RWPE2 (cell line): ENCODE measurements at regions not wholly inside any gene's neighbourhood (a gene's known extent, or its start where the extent isn't known, plus 50 kb on each side); places are given as distances from the start of the nearest gene placed in this dataset.
"Not testable (repeated sequence)": the region's sequence is repeated elsewhere in the genome, so short reads cannot be mapped to it uniquely, and the experiment has no call there.

Source experiments
- ATAC-seq: fragments of 200-7000 bp; cut with Tn5 transposase; 3 replicates; pipeline ENCODE4 v1.9.1; 2021; ENCODE audit warnings: low read depth
- DNase-seq: peaks from one replicate; pipeline ENCODE4 v3.0.0-alpha.2; 2020; ENCODE audit warnings: low spot score
- H3K27ac ChIP-seq: fragments of 450-650 bp; 2 replicates; pipeline ENCODE4 v1.5.1; 2017; ENCODE audit warnings: mild to moderate bottlenecking; ENCODE audit not compliant: poor library complexity, severe bottlenecking
- H3K27me3 ChIP-seq: fragments of 250-450 bp; sonication (Bioruptor Pico); 2 replicates; pipeline ENCODE4 v1.5.1; 2021; ENCODE audit warnings: mild to moderate bottlenecking, moderate library complexity; ENCODE audit not compliant: insufficient read depth, poor library complexity, severe bottlenecking
- H3K36me3 ChIP-seq: fragments of 250-450 bp; sonication (Bioruptor Pico); 2 replicates; pipeline ENCODE4 v1.5.1; 2020; ENCODE audit warnings: low read depth, mild to moderate bottlenecking, moderate library complexity
- H3K4me1 ChIP-seq: fragments of 250-450 bp; sonication (Bioruptor Pico); 2 replicates; pipeline ENCODE4 v1.5.1; 2021; ENCODE audit warnings: mild to moderate bottlenecking, moderate library complexity; ENCODE audit not compliant: insufficient read depth, poor library complexity, severe bottlenecking
- H3K4me3 ChIP-seq: fragments of 250-450 bp; sonication (Bioruptor Pico); 2 replicates; pipeline ENCODE4 v1.5.1; 2021; ENCODE audit warnings: mild to moderate bottlenecking, moderate library complexity; ENCODE audit not compliant: severe bottlenecking
- H3K9me3 ChIP-seq: fragments of 250-450 bp; sonication (Bioruptor Pico); 2 replicates; pipeline ENCODE4 v1.5.1; 2021; ENCODE audit warnings: mild to moderate bottlenecking, moderate library complexity; ENCODE audit not compliant: severe bottlenecking
- TF ChIP-seq, protein P1 (sequence below): fragments of 450-650 bp; IDR thresholded peaks from one replicate; pipeline ENCODE4 v1.5.1; 2017; ENCODE audit warnings: mild to moderate bottlenecking, moderate library complexity; ENCODE audit not compliant: poor library complexity, severe bottlenecking

DNA sequence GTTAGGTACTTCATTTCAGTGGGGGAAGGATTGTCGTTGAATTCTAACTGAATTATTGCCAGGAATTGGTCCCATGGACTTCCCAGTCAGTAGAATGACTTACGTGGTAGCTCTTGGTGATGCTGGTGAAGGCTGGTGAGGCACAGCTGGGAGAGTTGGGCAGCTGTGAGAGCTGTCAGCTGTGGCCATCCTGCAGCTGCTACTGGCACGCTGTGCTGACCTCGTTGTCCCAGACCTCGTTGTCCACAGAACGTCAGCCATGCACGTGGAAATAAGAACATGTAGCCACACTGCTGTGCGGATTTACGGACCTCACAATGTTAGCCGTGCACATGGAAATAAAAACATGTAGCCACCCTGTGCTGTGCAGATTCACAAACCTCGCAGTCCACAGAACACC, 102.3 kb downstream of the NPIPB11 start:
- Histone ChIP-seq H3K4me3 (no peak overlapping the region), H3K36me3 (no peaks in the 10 kb centered on the region), H3K4me1 (no peaks in the 10 kb centered on the region), H3K27me3 (no peaks in the 10 kb centered on the region), H3K27ac (no peak overlapping the region), H3K9me3 (no peaks in the 10 kb centered on the region)
- ATAC-seq = no peak
- DNase-seq = no peak
- TF ChIP-seq, protein P1, sequence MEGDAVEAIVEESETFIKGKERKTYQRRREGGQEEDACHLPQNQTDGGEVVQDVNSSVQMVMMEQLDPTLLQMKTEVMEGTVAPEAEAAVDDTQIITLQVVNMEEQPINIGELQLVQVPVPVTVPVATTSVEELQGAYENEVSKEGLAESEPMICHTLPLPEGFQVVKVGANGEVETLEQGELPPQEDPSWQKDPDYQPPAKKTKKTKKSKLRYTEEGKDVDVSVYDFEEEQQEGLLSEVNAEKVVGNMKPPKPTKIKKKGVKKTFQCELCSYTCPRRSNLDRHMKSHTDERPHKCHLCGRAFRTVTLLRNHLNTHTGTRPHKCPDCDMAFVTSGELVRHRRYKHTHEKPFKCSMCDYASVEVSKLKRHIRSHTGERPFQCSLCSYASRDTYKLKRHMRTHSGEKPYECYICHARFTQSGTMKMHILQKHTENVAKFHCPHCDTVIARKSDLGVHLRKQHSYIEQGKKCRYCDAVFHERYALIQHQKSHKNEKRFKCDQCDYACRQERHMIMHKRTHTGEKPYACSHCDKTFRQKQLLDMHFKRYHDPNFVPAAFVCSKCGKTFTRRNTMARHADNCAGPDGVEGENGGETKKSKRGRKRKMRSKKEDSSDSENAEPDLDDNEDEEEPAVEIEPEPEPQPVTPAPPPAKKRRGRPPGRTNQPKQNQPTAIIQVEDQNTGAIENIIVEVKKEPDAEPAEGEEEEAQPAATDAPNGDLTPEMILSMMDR = no peak

DNA sequence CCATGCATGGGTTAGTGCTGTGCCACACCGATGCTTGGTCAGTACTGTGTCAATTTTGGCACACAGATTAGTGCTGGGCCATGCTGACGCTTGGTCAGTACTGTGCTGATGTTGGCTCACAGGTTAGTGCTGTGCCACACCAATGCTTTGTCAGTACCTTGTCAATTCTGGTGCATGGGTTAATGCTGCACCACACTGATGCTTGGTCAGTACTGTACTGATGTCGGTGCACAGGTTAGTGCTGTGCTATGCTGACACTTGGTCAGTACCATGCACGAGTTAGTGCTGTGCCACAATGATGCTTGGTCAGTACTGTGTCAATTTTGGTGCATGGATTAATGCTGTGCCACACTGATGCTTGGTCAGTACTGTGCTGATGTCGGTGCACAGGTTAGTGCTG, 103.0 kb downstream of the NPIPB11 start:
- no peak for ATAC-seq
- no peaks in the 10 kb centered on the region for H3K36me3 ChIP-seq
- no peaks in the 10 kb centered on the region for H3K4me1 ChIP-seq
- H3K27me3 ChIP-seq = no peaks in the 10 kb centered on the region
- no peaks in the 10 kb centered on the region for H3K9me3 ChIP-seq
- H3K27ac ChIP-seq = no peak overlapping the region
- TF ChIP-seq, protein P1 = no peak
- H3K4me3 ChIP-seq = no peak overlapping the region
- DNase-seq = no peak

DNA sequence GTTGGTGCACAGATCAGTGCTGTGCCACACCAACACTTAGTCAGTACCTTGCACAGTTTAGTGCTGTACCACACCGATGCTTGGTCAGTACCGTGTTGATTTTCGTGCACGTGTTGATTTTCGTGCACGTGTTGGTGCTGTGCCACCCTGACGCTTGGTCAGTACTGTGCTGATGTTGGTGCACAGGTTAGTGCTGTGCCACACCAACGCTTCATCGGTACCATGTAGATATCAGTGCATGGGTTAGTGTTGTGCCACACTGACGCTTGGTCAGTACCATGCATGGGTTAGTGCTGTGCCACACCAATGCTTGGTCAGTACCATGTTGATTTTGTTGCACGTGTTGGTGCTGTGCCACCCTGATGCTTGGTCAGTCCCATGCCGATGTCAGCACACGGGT, 103.5 kb downstream of the NPIPB11 start:
- no peaks in the 10 kb centered on the region for H3K9me3 ChIP-seq
- H3K4me3 ChIP-seq = no peak overlapping the region
- H3K27me3 ChIP-seq = no peaks in the 10 kb centered on the region
- H3K36me3 ChIP-seq = no peaks in the 10 kb centered on the region
- DNase-seq (no peak), ATAC-seq (no peak)
- TF ChIP-seq, protein P1 = no peak
- no peak overlapping the region for H3K27ac ChIP-seq
- H3K4me1 ChIP-seq = no peaks in the 10 kb centered on the region

DNA sequence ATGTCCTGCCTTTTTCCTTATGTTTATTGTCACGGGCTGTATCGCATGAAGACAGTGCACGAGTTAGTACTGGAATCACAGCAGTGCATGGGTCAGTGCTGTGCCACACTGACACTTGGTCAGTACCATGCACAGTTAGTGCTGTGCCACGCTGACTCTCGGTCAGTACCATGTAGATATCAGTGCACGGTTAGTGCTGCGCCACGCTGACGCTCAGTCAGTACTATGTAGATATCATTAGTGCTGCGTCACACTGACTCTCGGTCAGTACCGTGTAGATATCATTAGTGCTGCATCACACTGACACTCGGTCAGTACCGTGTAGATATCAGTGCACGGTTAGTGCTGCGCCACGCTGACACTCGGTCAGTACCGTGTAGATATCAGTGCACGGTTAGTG, 104.1 kb downstream of the NPIPB11 start:
- ATAC-seq, H3K4me1 ChIP-seq, H3K27me3 ChIP-seq, DNase-seq, H3K27ac ChIP-seq, H3K36me3 ChIP-seq, H3K4me3 ChIP-seq, H3K9me3 ChIP-seq: not testable (repeated sequence)

DNA sequence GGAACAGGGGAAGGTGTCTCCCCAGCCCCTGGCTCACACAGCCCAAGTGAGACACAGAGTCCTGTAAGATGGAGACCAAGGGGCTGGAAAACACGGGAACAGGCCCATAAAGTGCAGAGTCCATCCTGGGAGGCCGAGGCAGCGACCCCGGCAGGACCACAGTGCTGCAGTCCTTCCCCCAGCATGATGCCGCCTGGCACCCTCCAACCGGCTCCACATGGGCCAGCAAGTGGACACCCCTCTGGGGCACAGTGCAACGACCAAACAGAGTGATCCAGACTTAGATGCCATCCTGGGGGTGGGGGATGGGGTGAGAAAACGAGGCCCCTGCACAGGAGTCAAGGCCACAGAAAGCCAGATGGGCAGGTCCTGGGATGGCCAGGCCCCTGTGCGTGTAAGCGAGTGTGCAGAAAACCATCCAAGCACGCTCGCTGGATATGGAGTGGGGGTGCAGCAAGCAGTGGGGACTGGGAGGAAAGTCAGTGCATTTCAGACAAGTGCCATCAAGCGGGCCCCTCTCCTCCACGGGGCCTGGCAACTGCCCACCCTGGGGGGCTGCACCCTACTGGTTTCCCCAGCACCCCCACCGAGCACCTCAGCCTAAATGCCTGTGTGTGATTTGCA, 104.7 kb downstream of the NPIPB11 start:
- ATAC-seq, H3K9me3 ChIP-seq, H3K36me3 ChIP-seq, DNase-seq, H3K27me3 ChIP-seq, H3K4me1 ChIP-seq, H3K27ac ChIP-seq, H3K4me3 ChIP-seq: not testable (repeated sequence)

DNA sequence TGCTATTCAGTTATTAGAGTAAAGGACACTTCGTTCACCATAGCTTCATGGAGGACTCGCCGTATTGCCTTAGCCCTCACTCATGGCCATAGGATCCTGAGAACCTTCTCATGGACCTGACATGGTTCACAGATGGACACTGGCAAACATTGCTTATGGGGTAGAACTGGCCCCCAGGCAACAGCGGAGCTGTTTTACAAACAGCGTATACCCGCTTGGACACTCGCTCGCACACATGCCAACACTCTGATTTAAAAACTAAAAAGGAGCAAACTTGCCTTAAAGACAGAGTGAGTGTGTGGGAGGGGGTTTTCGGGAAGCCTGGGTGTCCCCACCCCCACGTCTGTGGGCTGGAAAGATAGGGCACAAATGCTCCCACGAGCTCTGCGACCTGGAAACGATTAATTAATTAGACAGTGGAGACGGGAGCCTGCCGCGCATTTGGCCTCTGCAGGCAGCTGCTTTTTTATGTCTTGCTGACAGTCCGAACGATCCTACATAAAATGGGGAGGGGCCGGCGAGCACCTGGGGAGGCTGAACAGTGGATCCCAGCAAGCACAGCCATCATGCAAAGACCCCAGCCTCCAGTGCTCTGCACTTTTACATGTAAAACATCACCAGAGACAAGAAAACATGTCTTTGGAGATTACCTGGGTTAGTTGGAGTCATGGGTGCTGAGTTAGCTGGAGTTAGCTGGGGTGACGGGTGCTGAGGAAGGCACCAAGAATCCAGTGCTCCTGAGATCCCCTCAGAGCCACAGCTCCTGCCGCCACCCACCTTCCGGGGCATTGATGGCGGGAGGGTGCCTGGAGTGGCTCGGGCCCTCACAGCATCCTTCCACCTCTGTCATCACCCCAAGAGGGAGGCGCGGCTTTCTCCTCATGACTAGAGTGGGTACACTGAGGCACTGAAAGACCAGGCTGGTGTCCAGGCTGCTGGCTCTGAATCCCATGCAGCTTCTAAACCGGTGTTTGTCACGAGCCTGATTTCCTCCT, 105.7 kb downstream of the NPIPB11 start:
- H3K27me3 ChIP-seq, H3K36me3 ChIP-seq, DNase-seq, H3K27ac ChIP-seq, H3K4me3 ChIP-seq, ATAC-seq, H3K4me1 ChIP-seq, H3K9me3 ChIP-seq: not testable (repeated sequence)

DNA sequence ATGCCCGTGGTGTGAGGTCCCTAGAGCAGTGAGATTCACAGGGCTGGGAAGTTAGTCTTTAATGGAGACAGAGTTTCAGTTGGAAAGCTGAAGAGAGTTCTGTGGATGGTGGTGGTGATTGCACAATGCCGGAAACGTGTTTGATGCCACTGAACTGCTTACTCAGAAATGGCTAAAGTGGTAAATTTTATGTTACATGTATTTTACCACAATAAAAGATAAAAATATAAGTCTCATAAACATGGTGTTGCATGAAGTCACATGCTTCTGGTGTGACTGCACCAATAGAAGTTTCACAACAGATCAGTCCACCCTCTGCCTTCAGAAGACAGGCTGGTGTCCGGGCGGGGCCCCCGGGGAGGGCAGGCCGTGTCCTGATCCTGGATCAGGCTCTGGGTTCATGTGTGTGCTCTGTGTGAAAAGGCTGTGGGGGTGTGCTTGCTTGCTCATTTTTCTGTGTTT, 106.5 kb downstream of the NPIPB11 start:
- not testable (repeated sequence) for H3K27me3 ChIP-seq, H3K27ac ChIP-seq, H3K4me3 ChIP-seq, H3K9me3 ChIP-seq, DNase-seq, ATAC-seq, H3K36me3 ChIP-seq, H3K4me1 ChIP-seq

GRCh38 chr16:29298997-29299396, 107.5 kb downstream of the NPIPB11 start:
- not testable (repeated sequence) for H3K4me3 ChIP-seq, ATAC-seq, H3K4me1 ChIP-seq, H3K27me3 ChIP-seq, DNase-seq, H3K36me3 ChIP-seq, H3K9me3 ChIP-seq, H3K27ac ChIP-seq

GRCh38 chr16:29298307-29298706, 108.2 kb downstream of the NPIPB11 start:
- H3K27ac ChIP-seq, H3K27me3 ChIP-seq, ATAC-seq, H3K4me3 ChIP-seq, H3K4me1 ChIP-seq, DNase-seq, H3K36me3 ChIP-seq, H3K9me3 ChIP-seq: not testable (repeated sequence)
